ENCODE measurements at regions not wholly inside any gene's neighbourhood (a gene's known extent, or its start where the extent isn't known, plus 50 kb on each side); places are given as distances from the start of the nearest gene placed in this dataset.

- TF ChIP-seq CTCF (IDR thresholded peaks at IDR 0.05), result no peak
- Mint-ChIP-seq H3K4me3 (no peak overlapping the region), H3K36me3 (no peaks in the 10 kb centered on the region), H3K4me1 (no peaks in the 10 kb centered on the region), H3K27me3 (ENCODE audit: low read depth in 3 of 3) (peaks cover 1 to 5% (median 3%) of the 10 kb centered on the region in 3 donors), H3K27ac (no peak overlapping the region), H3K9me3 (no peaks in the 10 kb centered on the region)
- no CpG with 5 or more reads among the region's 2 CpGs for WGBS (ENCODE audit: insufficient coverage)
- Histone ChIP-seq H3K27ac (ENCODE audit: low read depth in 1 of 2, low read length in 2 of 2) (no peak overlapping the region), H3K79me2 (ENCODE audit: insufficient read depth, low read length) (no peaks in the 10 kb centered on the region), H3K4me3 (replicated peaks in 1 of 3; ENCODE audit: low read depth in 2 of 3, low read length in 3 of 3) (no peak overlapping the region), H2AFZ (ENCODE audit: insufficient read depth, low read depth, low read length, poor library complexity, severe bottlenecking) (no peak overlapping the region), H3K36me3 (replicated peaks in 1 of 2; ENCODE audit: control insufficient read depth in 1 of 2, insufficient read depth in 2 of 2, low read length in 2 of 2) (no peaks in the 10 kb centered on the region), H3K4me1 (ENCODE audit: control insufficient read depth in 1 of 2, insufficient read depth in 2 of 2, low read length in 2 of 2) (no peaks in the 10 kb centered on the region), H4K20me1 (ENCODE audit: insufficient read depth, low read length) (no peaks in the 10 kb centered on the region), H3K27me3 (ENCODE audit: control insufficient read depth in 2 of 2, insufficient read depth in 2 of 2, low read length in 2 of 2) (no peaks in the 10 kb centered on the region), H3K9ac (ENCODE audit: insufficient read depth, low read length, poor library complexity, severe bottlenecking) (no peak overlapping the region), H3K4me2 (replicated peaks; ENCODE audit: extremely low read depth, low read length, poor library complexity, severe bottlenecking) (no peak overlapping the region), H3K9me3 (replicated peaks in 1 of 2; ENCODE audit: control insufficient read depth in 1 of 2, insufficient read depth in 1 of 2, low read length in 2 of 2) (no peaks in the 10 kb centered on the region)
- no peak for DNase-seq
- intact Hi-C loops (cut with micrococcal nuclease), result no loop called here
Observed at GRCh38 chr2:209323738-209324137, 100.1 kb upstream of the MAP2 start.

GRCh38 chr2:209324281-209324680 lies 99.6 kb upstream of the MAP2 start:
- no peak overlapping the region for H3K4me2 ChIP-seq (replicated peaks; ENCODE audit: extremely low read depth, low read length, poor library complexity, severe bottlenecking)
- intact Hi-C loops (cut with micrococcal nuclease), result no loop called here
- peaks cover 1 to 5% (median 3%) of the 10 kb centered on the region in 3 donors for H3K27me3 Mint-ChIP-seq (ENCODE audit: low read depth in 3 of 3)
- no peaks in the 10 kb centered on the region for H3K9me3 Mint-ChIP-seq
- no peaks in the 10 kb centered on the region for H3K27me3 ChIP-seq (ENCODE audit: control insufficient read depth in 2 of 2, insufficient read depth in 2 of 2, low read length in 2 of 2)
- H3K27ac ChIP-seq (ENCODE audit: low read depth in 1 of 2, low read length in 2 of 2), result no peak overlapping the region
- H3K9me3 ChIP-seq (replicated peaks in 1 of 2; ENCODE audit: control insufficient read depth in 1 of 2, insufficient read depth in 1 of 2, low read length in 2 of 2), result no peaks in the 10 kb centered on the region
- H3K27ac Mint-ChIP-seq, result no peak overlapping the region
- H3K9ac ChIP-seq (ENCODE audit: insufficient read depth, low read length, poor library complexity, severe bottlenecking), result no peak overlapping the region
- no peak overlapping the region for H2AFZ ChIP-seq (ENCODE audit: insufficient read depth, low read depth, low read length, poor library complexity, severe bottlenecking)
- H4K20me1 ChIP-seq (ENCODE audit: insufficient read depth, low read length), result no peaks in the 10 kb centered on the region
- DNase-seq, result no peak
- no peak for TF ChIP-seq CTCF (IDR thresholded peaks at IDR 0.05)
- H3K4me1 ChIP-seq (ENCODE audit: control insufficient read depth in 1 of 2, insufficient read depth in 2 of 2, low read length in 2 of 2), result no peaks in the 10 kb centered on the region
- H3K4me3 Mint-ChIP-seq, result no peak overlapping the region
- no peaks in the 10 kb centered on the region for H3K79me2 ChIP-seq (ENCODE audit: insufficient read depth, low read length)
- H3K4me3 ChIP-seq (replicated peaks in 1 of 3; ENCODE audit: low read depth in 2 of 3, low read length in 3 of 3), result no peak overlapping the region
- no peaks in the 10 kb centered on the region for H3K36me3 Mint-ChIP-seq
- H3K4me1 Mint-ChIP-seq, result no peaks in the 10 kb centered on the region
- no peaks in the 10 kb centered on the region for H3K36me3 ChIP-seq (replicated peaks in 1 of 2; ENCODE audit: control insufficient read depth in 1 of 2, insufficient read depth in 2 of 2, low read length in 2 of 2)
